IPS-NIHi7 (cell line): ENCODE measurements at regions not wholly inside any gene's neighbourhood (a gene's known extent, or its start where the extent isn't known, plus 50 kb on each side); places are given as distances from the start of the nearest gene placed in this dataset.
"Not testable (repeated sequence)": the region's sequence is repeated elsewhere in the genome, so short reads cannot be mapped to it uniquely, and the experiment has no call there.

Experiments used
- DNase-seq: peaks from one replicate; pipeline ENCODE4 v3.0.0; 2012; ENCODE audit warnings: mixed read lengths; ENCODE audit errors: extremely low spot score

- DNase-seq, result no peak
Observed at GRCh38 chr10:118805146-118805545, 50.4 kb upstream of the CACUL1 start.

GRCh38 chr10:118807512-118808305 lies 52.9 kb upstream of the CACUL1 start:
- DNase-seq, result no peak

- DNase-seq, result no peak
Observed at GRCh38 chr10:118808601-118809356, 54.0 kb upstream of the CACUL1 start.

GRCh38 chr10:118809357-118810220 lies 54.8 kb upstream of the CACUL1 start:
- DNase-seq, result no peak

- no peak for DNase-seq
Observed at GRCh38 chr10:118810796-118811505, 56.2 kb upstream of the CACUL1 start.

GRCh38 chr10:118811675-118812392 lies 57.1 kb upstream of the CACUL1 start:
- DNase-seq, result no peak

GRCh38 chr10:118812393-118812740 lies 57.6 kb upstream of the CACUL1 start:
- no peak for DNase-seq

GRCh38 chr10:118813001-118813400 lies 58.2 kb upstream of the CACUL1 start:
- not testable (repeated sequence) for DNase-seq

- no peak for DNase-seq
Observed at GRCh38 chr10:118816471-118817168, 61.9 kb upstream of the CACUL1 start.

- DNase-seq, result no peak
Observed at GRCh38 chr10:118817328-118818068, 62.7 kb upstream of the CACUL1 start.

- DNase-seq, result no peak
Observed at GRCh38 chr10:118818621-118819221, 64.0 kb upstream of the CACUL1 start.

GRCh38 chr10:118820326-118821116 lies 65.8 kb upstream of the CACUL1 start:
- DNase-seq, result no peak

- no peak for DNase-seq
Observed at GRCh38 chr10:118823256-118823907, 68.6 kb upstream of the CACUL1 start.

GRCh38 chr10:118827053-118827452 lies 72.3 kb upstream of the CACUL1 start:
- no peak for DNase-seq

GRCh38 chr10:118827466-118828155 lies 72.8 kb upstream of the CACUL1 start:
- no peak for DNase-seq

GRCh38 chr10:118832241-118832651 lies 77.5 kb upstream of the CACUL1 start:
- no peak for DNase-seq

GRCh38 chr10:118834370-118834769 lies 79.6 kb upstream of the CACUL1 start:
- not testable (repeated sequence) for DNase-seq
